Vagina (tissue), 2 donors: ENCODE measurements at regions not wholly inside any gene's neighbourhood (a gene's known extent, or its start where the extent isn't known, plus 50 kb on each side); places are given as distances from the start of the nearest gene placed in this dataset. TPM values are rescaled to one million over a fixed set of nuclear protein-coding genes. Genes with fewer than 3 reads are reported as not detected.

Experiments
- DNase-seq, 2 donors: peaks; one replicate each; pipeline ENCODE4 v3.0.0-alpha.2; 2017; ENCODE audit errors: extremely low spot score in 2 of 2
- H3K27ac ChIP-seq: fragments of 200-600 bp; sonication (generic); one replicate; pipeline ENCODE4 v1.5.1; 2019
- H3K27me3 ChIP-seq: fragments of 200-600 bp; sonication (generic); one replicate; pipeline ENCODE4 v1.5.1; 2019
- H3K36me3 ChIP-seq, 2 donors: fragments of 200-600 bp; sonication (generic); one replicate each; pipeline ENCODE4 v1.5.1; 2017 to 2019
- H3K4me1 ChIP-seq: fragments of 200-600 bp; sonication (generic); one replicate; pipeline ENCODE4 v1.5.1; 2019
- H3K4me3 ChIP-seq, 2 donors: fragments of 200-600 bp; sonication (generic); 1 replicate in 1 of 2; 2 replicates in 1 of 2; pipeline ENCODE4 v1.5.1; 2016 to 2019
- H3K9me3 ChIP-seq: fragments of 200-600 bp; sonication (generic); one replicate; pipeline ENCODE4 v1.5.1; 2019
- CTCF ChIP-seq, 3 experiments: fragments of 450-650 bp in 2 of 3; fragments of 200-600 bp in 1 of 3; sonication (generic) in 1 of 3; IDR thresholded peaks; one replicate each; pipeline ENCODE4 v1.5.1; 2017 to 2019; ENCODE audit warnings: antibody characterized with exemption in 3 of 3, mild to moderate bottlenecking in 2 of 3, moderate library complexity in 2 of 3
- POLR2A ChIP-seq, 2 donors: fragments of 450-650 bp; IDR thresholded peaks; one replicate each; pipeline ENCODE4 v1.6.1; 2017; ENCODE audit warnings: antibody characterized with exemption in 2 of 2, mild to moderate bottlenecking in 2 of 2, moderate library complexity in 2 of 2
- POLR2AphosphoS5 ChIP-seq, 2 donors: sonication (generic); formaldehyde crosslinking; IDR thresholded peaks; one replicate each; pipeline ENCODE4 v1.9.0; 2017; ENCODE audit warnings: antibody characterized with exemption in 2 of 2, mild to moderate bottlenecking in 2 of 2, low read depth in 1 of 2; ENCODE audit not compliant: insufficient read depth in 1 of 2
- intact Hi-C: fragments of 100-400 bp; cut with DNase I; formaldehyde crosslinking; loops from one replicate; pipeline ENCODE4 v1.15.1; 2023
- small RNA-seq: library from RNA; depleted of rRNA; stranded (forward); fragments of <200 nt; gene quantifications from one replicate; pipeline ENCODE3, GENCODE V24; 2016

GRCh38 chr7:96388166-96388565, 66.3 kb upstream of the SLC25A13 start:
- no peak for TF ChIP-seq POLR2A (IDR thresholded peaks at IDR 0.05)
- TF ChIP-seq POLR2AphosphoS5 (IDR thresholded peaks at IDR 0.05; ENCODE audit: insufficient read depth in 1 of 2, low read depth in 1 of 2): peak in 1 of 2 donors; percentile 48
- intact Hi-C loops: no loop called here
- Histone ChIP-seq H3K27ac (no peak overlapping the region), H3K9me3 (no peaks in the 10 kb centered on the region), H3K4me1 (no peaks in the 10 kb centered on the region), H3K27me3 (no peaks in the 10 kb centered on the region), H3K36me3 (no peaks in the 10 kb centered on the region), H3K4me3 (no peak overlapping the region)
- DNase-seq: no peak

GRCh38 chr7:96380111-96380512, 58.2 kb upstream of the SLC25A13 start:
- no peaks in the 10 kb centered on the region for H3K27me3 ChIP-seq
- DNase-seq: no peak
- no peak for TF ChIP-seq POLR2AphosphoS5 (IDR thresholded peaks at IDR 0.05; ENCODE audit: insufficient read depth in 1 of 2, low read depth in 1 of 2)
- no peak for TF ChIP-seq CTCF (IDR thresholded peaks at IDR 0.05)
- TF ChIP-seq POLR2A (IDR thresholded peaks at IDR 0.05): no peak

GRCh38 chr7:96377399-96377798, 55.5 kb upstream of the SLC25A13 start:
- Histone ChIP-seq H3K27me3 (no peaks in the 10 kb centered on the region), H3K36me3 (no peaks in the 10 kb centered on the region), H3K4me1 (no peaks in the 10 kb centered on the region), H3K27ac (no peak overlapping the region), H3K9me3 (no peaks in the 10 kb centered on the region), H3K4me3 (no peak overlapping the region)
- intact Hi-C loops: no loop called here
- DNase-seq: no peak
- TF ChIP-seq CTCF (IDR thresholded peaks at IDR 0.05) (no peak), POLR2A (IDR thresholded peaks at IDR 0.05) (no peak), POLR2AphosphoS5 (IDR thresholded peaks at IDR 0.05; ENCODE audit: insufficient read depth in 1 of 2, low read depth in 1 of 2) (no peak)

More at GRCh38 chr7:96380111-96380512, 58.2 kb upstream of the SLC25A13 start:
- H3K27ac ChIP-seq: no peak overlapping the region
- no peaks in the 10 kb centered on the region for H3K4me1 ChIP-seq
- no peaks in the 10 kb centered on the region for H3K9me3 ChIP-seq
- intact Hi-C loops: no loop called here
- H3K36me3 ChIP-seq: no peaks in the 10 kb centered on the region
- H3K4me3 ChIP-seq: no peak overlapping the region

Small RNA genes in the stretch of these regions (small RNA-seq; reads per million reads assigned to genes)
- not detected for gene RNU7-188P
